ENCODE measurements at regions not wholly inside any gene's neighbourhood (a gene's known extent, or its start where the extent isn't known, plus 50 kb on each side); places are given as distances from the start of the nearest gene placed in this dataset.
"Not testable (repeated sequence)": the region's sequence is repeated elsewhere in the genome, so short reads cannot be mapped to it uniquely, and the experiment has no call there.

- H3K27me3 Mint-ChIP-seq = no peaks in the 10 kb centered on the region
- H3K27ac Mint-ChIP-seq = no peak overlapping the region
- no peak for ATAC-seq (replicated peaks)
- peaks cover 4% of the 10 kb centered on the region for H3K9me3 Mint-ChIP-seq
- no peaks in the 10 kb centered on the region for H3K36me3 Mint-ChIP-seq (ENCODE audit: low read depth)
- H3K4me3 Mint-ChIP-seq = no peak overlapping the region
- no peaks in the 10 kb centered on the region for H3K4me1 Mint-ChIP-seq
Observed at GRCh38 chr3:557972-558371, 361.4 kb downstream of the CHL1 start.

DNA sequence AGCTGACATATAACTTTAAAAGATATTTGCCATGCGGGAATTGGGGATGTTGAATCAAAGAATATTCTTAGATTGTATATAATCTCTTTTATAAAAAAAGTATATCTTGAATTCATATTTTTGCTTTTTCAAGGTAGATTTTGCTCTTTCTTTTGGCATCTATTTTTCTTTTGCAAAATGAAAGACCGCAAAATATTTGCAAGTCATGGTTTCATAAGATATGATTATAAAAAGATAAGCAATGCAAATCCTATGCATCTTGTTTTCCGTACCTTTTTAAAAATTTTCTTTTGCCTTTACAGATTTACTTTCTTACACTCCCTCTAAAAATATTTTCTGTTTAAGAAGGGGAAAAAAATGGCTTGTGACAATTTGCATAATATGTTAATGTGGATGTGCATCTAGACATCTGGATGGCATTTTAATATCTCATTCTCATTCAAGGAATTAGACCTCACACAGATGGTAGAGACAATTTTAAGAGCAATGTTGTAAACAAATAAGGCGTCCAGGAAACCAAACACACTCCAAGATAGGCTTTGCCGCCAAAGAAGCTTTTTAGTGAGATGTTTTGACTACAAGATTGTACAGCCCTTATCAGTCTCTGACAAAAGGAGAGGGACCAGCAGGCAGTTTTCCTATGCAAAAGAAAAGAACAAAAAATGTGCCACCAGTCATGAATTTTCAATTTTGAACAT lies 371.1 kb downstream of the CHL1 start:
- Mint-ChIP-seq H3K27ac (no peak overlapping the region), H3K4me3 (no peak overlapping the region), H3K9me3 (peaks cover 11% of the 10 kb centered on the region), H3K4me1 (no peaks in the 10 kb centered on the region), H3K27me3 (no peaks in the 10 kb centered on the region), H3K36me3 (ENCODE audit: low read depth) (no peaks in the 10 kb centered on the region)
- no peak for ATAC-seq (replicated peaks)

DNA sequence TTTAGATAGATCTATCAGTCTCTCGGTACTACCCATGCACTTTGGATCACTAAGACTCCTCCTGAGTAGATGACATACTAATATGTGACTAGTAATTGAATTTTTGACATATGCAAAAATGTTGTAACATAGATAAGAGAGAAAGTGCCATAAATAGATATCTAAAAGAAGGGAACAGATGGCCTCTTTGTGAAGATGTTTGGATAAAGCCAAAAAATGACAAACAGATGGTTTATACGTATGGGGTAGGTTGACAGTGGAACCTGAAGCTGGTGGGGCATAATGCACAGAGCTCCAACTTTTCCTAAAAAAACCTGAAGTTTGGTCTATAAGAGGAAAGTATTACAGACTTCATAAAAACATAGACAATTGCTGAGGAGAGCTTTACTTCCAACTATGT lies 383.0 kb downstream of the CHL1 start:
- H3K4me3 Mint-ChIP-seq; H3K36me3 Mint-ChIP-seq (ENCODE audit: low read depth); H3K27ac Mint-ChIP-seq; H3K27me3 Mint-ChIP-seq; H3K9me3 Mint-ChIP-seq; H3K4me1 Mint-ChIP-seq; ATAC-seq (replicated peaks): not testable (repeated sequence)

DNA sequence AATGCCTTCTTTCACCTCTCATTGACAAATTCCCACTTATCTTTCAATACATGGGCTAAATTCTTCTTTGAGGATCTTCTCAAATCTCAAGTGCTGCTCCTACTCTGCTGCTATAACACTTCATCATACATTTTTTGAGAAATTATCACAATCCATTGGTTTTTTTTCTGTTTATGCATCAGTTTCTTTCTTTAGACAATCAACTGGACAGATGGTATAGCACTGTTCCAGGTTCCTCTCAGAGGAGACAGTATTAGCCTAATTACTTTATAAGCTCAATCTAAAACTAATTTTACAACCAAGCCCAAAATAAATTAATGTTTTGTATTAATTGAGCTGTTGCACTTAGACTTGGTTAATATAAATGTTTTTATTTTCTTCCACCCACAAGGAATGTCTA lies 392.5 kb downstream of the CHL1 start:
- not testable (repeated sequence) for H3K27ac Mint-ChIP-seq; ATAC-seq (replicated peaks); H3K9me3 Mint-ChIP-seq; H3K4me1 Mint-ChIP-seq; H3K27me3 Mint-ChIP-seq; H3K4me3 Mint-ChIP-seq; H3K36me3 Mint-ChIP-seq (ENCODE audit: low read depth)

GRCh38 chr3:597304-597703 lies 400.7 kb downstream of the CHL1 start:
- H3K36me3 Mint-ChIP-seq (ENCODE audit: low read depth); H3K27ac Mint-ChIP-seq; H3K4me1 Mint-ChIP-seq; ATAC-seq (replicated peaks); H3K9me3 Mint-ChIP-seq; H3K4me3 Mint-ChIP-seq; H3K27me3 Mint-ChIP-seq: not testable (repeated sequence)

DNA sequence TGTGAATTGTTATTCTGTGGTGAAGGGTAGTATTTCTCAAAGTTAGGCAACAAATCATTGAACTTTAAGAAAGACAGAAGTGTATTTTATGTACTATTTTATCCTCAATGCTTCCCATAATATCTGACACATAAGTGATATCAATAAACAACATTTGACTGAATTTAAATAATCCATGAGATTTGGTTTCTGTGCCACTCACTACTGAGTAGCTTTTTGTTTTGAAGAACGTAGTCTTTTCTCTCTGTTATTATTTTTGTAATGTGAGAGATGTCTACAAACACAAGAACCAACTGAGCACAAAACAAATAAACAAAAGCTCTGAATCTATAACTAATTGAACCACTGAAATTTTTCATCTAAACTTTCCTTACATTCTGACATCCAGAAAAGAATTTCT lies 401.2 kb downstream of the CHL1 start:
- not testable (repeated sequence) for H3K27me3 Mint-ChIP-seq; H3K27ac Mint-ChIP-seq; H3K4me3 Mint-ChIP-seq; ATAC-seq (replicated peaks); H3K4me1 Mint-ChIP-seq; H3K36me3 Mint-ChIP-seq (ENCODE audit: low read depth); H3K9me3 Mint-ChIP-seq

DNA sequence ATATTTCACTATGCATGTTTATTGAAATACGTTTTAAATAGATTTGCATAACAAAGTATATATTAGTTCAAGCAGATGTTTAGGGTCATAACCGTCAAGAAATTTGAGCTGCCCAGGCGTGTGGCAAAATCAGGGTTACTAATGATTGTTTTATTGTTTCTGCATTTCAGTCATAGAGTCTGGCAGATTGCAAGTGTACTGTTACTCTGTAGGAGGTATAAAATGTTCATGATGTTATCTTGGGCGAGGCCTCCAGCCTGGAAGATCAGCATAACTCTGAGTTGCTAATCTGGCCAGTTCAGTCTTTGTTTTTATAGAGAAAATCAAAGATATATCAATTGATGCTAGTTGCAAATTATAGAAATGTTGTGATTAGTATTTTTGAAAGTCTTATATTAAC lies 410.9 kb downstream of the CHL1 start:
- H3K4me1 Mint-ChIP-seq; ATAC-seq (replicated peaks); H3K27me3 Mint-ChIP-seq; H3K9me3 Mint-ChIP-seq; H3K4me3 Mint-ChIP-seq; H3K36me3 Mint-ChIP-seq (ENCODE audit: low read depth); H3K27ac Mint-ChIP-seq: not testable (repeated sequence)

DNA sequence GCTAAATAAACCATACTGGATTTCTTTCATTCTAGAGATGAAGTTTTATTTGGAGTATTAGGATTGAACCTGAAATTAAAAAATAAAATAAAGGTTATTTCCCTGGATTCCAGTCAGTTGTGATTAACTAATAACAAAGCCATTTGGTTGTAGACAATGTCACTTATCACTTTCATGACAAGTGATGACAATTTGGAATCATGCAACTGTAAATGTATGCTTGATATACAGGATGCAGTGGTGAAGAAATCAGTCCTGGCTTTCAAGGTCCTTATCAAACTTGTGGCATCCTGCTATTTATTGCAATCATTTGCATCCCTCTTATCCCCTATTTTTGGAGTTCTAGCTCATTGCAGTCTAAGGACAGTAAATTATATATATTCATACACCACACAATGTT lies 425.2 kb downstream of the CHL1 start:
- H3K27ac Mint-ChIP-seq = no peak overlapping the region
- H3K9me3 Mint-ChIP-seq = peaks cover 6% of the 10 kb centered on the region

DNA sequence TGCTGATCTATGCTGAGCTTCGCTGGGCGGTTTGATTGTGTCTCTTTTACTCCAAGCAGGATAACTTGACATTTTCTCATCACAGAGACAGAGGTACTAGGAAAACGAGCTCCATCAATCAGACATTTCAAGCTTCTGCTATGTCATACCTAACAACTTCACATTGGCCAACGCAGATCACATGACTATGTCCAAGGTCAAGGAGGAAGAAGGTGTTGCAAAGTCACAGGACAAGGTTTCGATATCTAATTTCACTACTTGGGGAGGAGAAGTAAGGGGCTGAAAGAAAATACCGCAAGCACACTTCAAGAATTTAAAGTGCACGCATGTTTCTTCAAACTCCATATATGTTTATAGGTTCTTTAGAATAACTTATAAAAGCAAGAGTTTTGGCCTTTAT lies 425.8 kb downstream of the CHL1 start:
- Mint-ChIP-seq H3K36me3 (ENCODE audit: low read depth) (no peaks in the 10 kb centered on the region), H3K4me1 (no peaks in the 10 kb centered on the region), H3K4me3 (no peak overlapping the region), H3K9me3 (peaks cover 6% of the 10 kb centered on the region), H3K27me3 (no peaks in the 10 kb centered on the region), H3K27ac (no peak overlapping the region)
- ATAC-seq (replicated peaks) = no peak

More for the DNA sequence above, 425.2 kb downstream of the CHL1 start:
- Mint-ChIP-seq H3K4me3 (no peak overlapping the region), H3K36me3 (ENCODE audit: low read depth) (no peaks in the 10 kb centered on the region), H3K27me3 (no peaks in the 10 kb centered on the region), H3K4me1 (no peaks in the 10 kb centered on the region)
- ATAC-seq (replicated peaks) = no peak

- H3K9me3 Mint-ChIP-seq = peaks cover 11% of the 10 kb centered on the region
- H3K4me1 Mint-ChIP-seq = no peaks in the 10 kb centered on the region
- no peaks in the 10 kb centered on the region for H3K36me3 Mint-ChIP-seq (ENCODE audit: low read depth)
- H3K27ac Mint-ChIP-seq = no peak overlapping the region
- H3K27me3 Mint-ChIP-seq = no peaks in the 10 kb centered on the region
- ATAC-seq (replicated peaks) = no peak
- H3K4me3 Mint-ChIP-seq = no peak overlapping the region
Observed at GRCh38 chr3:623914-624545, 427.5 kb downstream of the CHL1 start.

DNA sequence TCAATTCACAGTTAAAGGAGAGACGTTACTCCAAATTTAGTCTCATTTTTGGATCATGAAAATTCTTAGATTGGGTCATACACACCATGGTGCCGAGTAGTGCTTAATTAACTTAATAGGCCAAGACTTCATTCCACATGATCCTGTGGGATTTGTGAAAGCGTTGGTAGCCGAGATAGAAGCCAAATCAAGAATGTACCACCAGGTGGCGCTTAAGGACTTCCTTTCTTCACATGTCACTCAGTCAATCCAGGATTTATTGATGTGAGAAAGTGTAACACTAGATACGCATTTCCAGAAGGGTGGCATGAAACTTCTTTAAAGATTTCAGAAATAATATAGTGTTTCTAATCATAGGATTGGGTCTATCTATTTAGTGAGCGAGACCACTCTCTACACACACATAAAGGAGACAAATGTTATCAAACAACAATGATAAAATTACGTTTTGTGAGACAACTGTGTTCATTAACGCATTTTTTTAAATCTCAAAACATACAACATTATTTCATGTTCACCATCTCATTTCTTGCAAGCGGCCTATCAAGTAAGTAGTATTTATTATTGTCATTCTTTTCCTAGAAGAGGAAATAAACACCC lies 436.1 kb downstream of the CHL1 start:
- Mint-ChIP-seq H3K27me3 (no peaks in the 10 kb centered on the region), H3K4me1 (no peaks in the 10 kb centered on the region), H3K9me3 (peaks cover 6% of the 10 kb centered on the region), H3K27ac (no peak overlapping the region), H3K4me3 (no peak overlapping the region), H3K36me3 (ENCODE audit: low read depth) (no peaks in the 10 kb centered on the region)
- ATAC-seq (replicated peaks) = no peak

DNA sequence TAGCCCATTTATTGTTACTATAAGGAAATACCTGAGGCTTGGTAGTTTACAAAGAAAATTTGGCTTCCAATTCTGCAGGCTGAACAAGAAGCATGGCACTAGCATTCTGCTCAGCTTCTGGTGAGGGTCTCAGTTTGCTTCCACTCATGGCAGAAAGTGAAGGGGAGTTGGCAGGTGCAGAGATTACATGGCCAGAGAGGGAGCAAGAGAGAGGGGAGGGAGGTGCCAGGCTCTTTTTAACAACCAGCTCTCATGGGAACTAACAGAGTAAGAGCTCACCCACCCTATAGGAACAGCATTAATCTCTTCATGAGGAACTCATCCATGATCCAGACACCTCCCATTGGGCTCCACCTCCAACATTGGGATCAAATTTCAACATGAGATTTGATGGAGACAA lies 437.9 kb downstream of the CHL1 start:
- Mint-ChIP-seq H3K4me3 (no peak overlapping the region), H3K9me3 (no peaks in the 10 kb centered on the region), H3K27ac (no peak overlapping the region), H3K4me1 (no peaks in the 10 kb centered on the region), H3K36me3 (ENCODE audit: low read depth) (no peaks in the 10 kb centered on the region), H3K27me3 (no peaks in the 10 kb centered on the region)
- ATAC-seq (replicated peaks) = no peak

DNA sequence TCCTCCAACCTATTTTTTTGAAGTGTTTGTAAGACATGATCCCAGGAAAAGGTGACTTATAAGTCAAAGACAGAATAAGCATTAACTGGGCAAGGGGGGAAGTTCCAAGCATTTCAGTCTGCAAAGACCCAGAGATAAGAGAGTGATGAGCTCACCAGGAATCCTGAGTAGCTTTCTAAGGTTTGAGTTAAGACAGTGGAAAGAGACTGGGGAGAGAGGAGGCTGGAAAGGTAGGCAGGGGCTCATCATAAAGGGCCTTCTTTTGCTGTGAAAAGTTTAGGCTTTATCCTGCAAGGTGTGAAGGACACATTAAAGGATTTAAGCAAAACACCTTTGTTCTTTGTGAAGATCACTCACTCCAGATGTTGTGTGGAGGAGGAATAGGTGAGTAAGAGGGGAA lies 438.8 kb downstream of the CHL1 start:
- Mint-ChIP-seq H3K4me3 (no peak overlapping the region), H3K9me3 (no peaks in the 10 kb centered on the region), H3K27me3 (no peaks in the 10 kb centered on the region), H3K27ac (no peak overlapping the region), H3K36me3 (ENCODE audit: low read depth) (no peaks in the 10 kb centered on the region), H3K4me1 (no peaks in the 10 kb centered on the region)
- no peak for ATAC-seq (replicated peaks)

- no peaks in the 10 kb centered on the region for H3K27me3 Mint-ChIP-seq
- H3K4me3 Mint-ChIP-seq = no peak overlapping the region
- H3K27ac Mint-ChIP-seq = no peak overlapping the region
Observed at GRCh38 chr3:643376-643775, 446.8 kb downstream of the CHL1 start.

GRCh38 chr3:655824-656223 lies 437.0 kb upstream of the CNTN6 start:
- no peak for ATAC-seq (replicated peaks)
- Mint-ChIP-seq H3K4me3 (no peak overlapping the region), H3K36me3 (ENCODE audit: low read depth) (no peaks in the 10 kb centered on the region), H3K9me3 (peaks cover 3% of the 10 kb centered on the region), H3K27me3 (no peaks in the 10 kb centered on the region), H3K27ac (no peak overlapping the region), H3K4me1 (no peaks in the 10 kb centered on the region)

More at GRCh38 chr3:643376-643775, 446.8 kb downstream of the CHL1 start:
- H3K4me1 Mint-ChIP-seq = no peaks in the 10 kb centered on the region
- no peak for ATAC-seq (replicated peaks)
- no peaks in the 10 kb centered on the region for H3K36me3 Mint-ChIP-seq (ENCODE audit: low read depth)
- peaks cover 4% of the 10 kb centered on the region for H3K9me3 Mint-ChIP-seq
